A549 (cell line): ENCODE measurements at regions not wholly inside any gene's neighbourhood (a gene's known extent, or its start where the extent isn't known, plus 50 kb on each side); places are given as distances from the start of the nearest gene placed in this dataset.

Experiments used
- ATAC-seq, 2 experiments: fragments of 200-7000 bp in 1 of 2; fragments of >200 bp in 1 of 2; cut with Nextera tagmentation in 1 of 2; cut with Tn5 transposase in 1 of 2; 3 replicates each; pipeline versions ENCODE4 v1.8.0 to v1.9.1; 2018 to 2020; ENCODE audit warnings: mild to moderate bottlenecking in 1 of 2, moderate library complexity in 1 of 2
- CTCF ChIA-PET: fragments of 300-600 bp; sonication (Branson Sonifier 250); formaldehyde crosslinking; extraction: SDS; loops from one replicate; lab custom pipeline; 2021; ENCODE audit warnings: antibody characterized with exemption, inconsistent platforms; lab: Yijun Ruan, JAX
- POLR2A ChIA-PET: fragments of 350-600 bp; formaldehyde crosslinking; extraction: SDS; loops from one replicate; lab custom pipeline; 2021; ENCODE audit warnings: antibody characterized with exemption, inconsistent platforms; lab: Yijun Ruan, JAX
- DNase-seq, 2 experiments: peaks; one replicate each; pipeline versions ENCODE4 v3.0.0 to v3.0.0-alpha.2; 2011 to 2016; ENCODE audit warnings: low read depth in 1 of 2, low spot score in 1 of 2
- FAIRE-seq: peaks from 2 replicates; lab custom pipeline; 2011; peaks lifted over from hg19 to GRCh38; lab: Jason Lieb, UNC
- H3K27ac ChIP-seq, 2 experiments: fragments of >200 bp; sonication (Bioruptor Twin); formaldehyde crosslinking; 3 replicates each; pipeline ENCODE4 v1.5.1; 2016 to 2017
- H3K4me1 ChIP-seq: fragments of >200 bp; sonication (Bioruptor Twin); formaldehyde crosslinking; 3 replicates; pipeline ENCODE4 v1.6.1; 2016
- H3K4me2 ChIP-seq: fragments of >200 bp; sonication (Bioruptor Twin); formaldehyde crosslinking; 3 replicates; pipeline ENCODE4 v1.6.1; 2016
- H3K4me3 ChIP-seq: fragments of >200 bp; sonication (Bioruptor Twin); formaldehyde crosslinking; 3 replicates; pipeline ENCODE4 v1.5.1; 2016
- H3K9me3 ChIP-seq: fragments of >200 bp; sonication (Bioruptor Twin); formaldehyde crosslinking; 3 replicates; pipeline ENCODE4 v1.6.1; 2016
- ATOH8 ChIP-seq: fragments of 250-450 bp; sonication (Bioruptor Pico); IDR thresholded peaks from 2 replicates; pipeline ENCODE4 v1.5.0; 2020; ENCODE audit warnings: low read depth, mild to moderate bottlenecking, moderate library complexity
- CBX2 ChIP-seq: fragments of 200-600 bp; sonication (generic); IDR thresholded peaks from 2 replicates; pipeline ENCODE4 v1.6.1; 2016; ENCODE audit warnings: low read depth, mild to moderate bottlenecking, borderline replicate concordance
- CHD4 ChIP-seq: fragments of 200-600 bp; sonication (generic); IDR thresholded peaks from 2 replicates; pipeline ENCODE4 v1.6.1; 2016; ENCODE audit warnings: antibody characterized with exemption, mild to moderate bottlenecking, borderline replicate concordance
- E2F6 ChIP-seq: IDR thresholded peaks from 2 replicates; pipeline ENCODE4 v1.6.1; 2012; ENCODE audit warnings: low read depth, borderline replicate concordance
- EHF ChIP-seq: fragments of 250-450 bp; sonication (Bioruptor Pico); IDR thresholded peaks from 2 replicates; pipeline ENCODE4 v1.5.0; 2020; ENCODE audit warnings: mild to moderate bottlenecking
- EHMT2 ChIP-seq: fragments of 200-600 bp; sonication (generic); IDR thresholded peaks from 2 replicates; pipeline ENCODE4 v1.6.1; 2016; ENCODE audit warnings: antibody characterized with exemption, low read depth, mild to moderate bottlenecking, moderate library complexity
- ELK1 ChIP-seq: fragments of 150-350 bp; IDR thresholded peaks from 2 replicates; pipeline ENCODE4 v1.6.1; 2014; ENCODE audit warnings: low read depth, mild to moderate bottlenecking, low read length
- FOXS1 ChIP-seq: fragments of 250-450 bp; sonication (Bioruptor Pico); IDR thresholded peaks from 2 replicates; pipeline ENCODE4 v1.5.0; 2020; ENCODE audit warnings: mild to moderate bottlenecking, moderate library complexity
- HDAC2 ChIP-seq: fragments of 200-600 bp; sonication (generic); IDR thresholded peaks from 2 replicates; pipeline ENCODE4 v1.6.1; 2016
- HES2 ChIP-seq: fragments of >200 bp; sonication (Bioruptor Twin); formaldehyde crosslinking; IDR thresholded peaks from 2 replicates; pipeline ENCODE4 v1.6.1; 2016
- HOXB13 ChIP-seq: fragments of 250-450 bp; sonication (Bioruptor Pico); IDR thresholded peaks from 2 replicates; pipeline ENCODE4 v1.5.0; 2020; ENCODE audit warnings: low read depth, mild to moderate bottlenecking, moderate library complexity
- JUNB ChIP-seq: fragments of >200 bp; sonication (Bioruptor Twin); formaldehyde crosslinking; IDR thresholded peaks from 2 replicates; pipeline ENCODE4 v1.6.1; 2016
- KDM5A ChIP-seq: fragments of 200-600 bp; sonication (generic); IDR thresholded peaks from 2 replicates; pipeline ENCODE4 v1.6.1; 2016; ENCODE audit warnings: antibody characterized with exemption, mild to moderate bottlenecking
- MAFK ChIP-seq: fragments of 450-650 bp; IDR thresholded peaks from 2 replicates; pipeline ENCODE4 v1.6.1; 2014; ENCODE audit not compliant: partially characterized antibody
- MAZ ChIP-seq: fragments of 150-350 bp; IDR thresholded peaks from 2 replicates; pipeline ENCODE4 v1.6.1; 2014; ENCODE audit warnings: antibody characterized with exemption, low read depth, low read length, borderline replicate concordance
- MYC ChIP-seq: IDR thresholded peaks from 2 replicates; pipeline ENCODE4 v1.6.1; 2012; ENCODE audit warnings: mild to moderate bottlenecking, inconsistent platforms, low read length, improper control_type of control experiment, borderline replicate concordance
- NFE2L2 ChIP-seq: fragments of 150-350 bp; conservative IDR thresholded peaks from 2 replicates; pipeline ENCODE4 v1.6.1; 2014; ENCODE audit warnings: low read length
- NR3C1 ChIP-seq: fragments of >200 bp; sonication (Bioruptor Twin); formaldehyde crosslinking; IDR thresholded peaks from 3 replicates; pipeline ENCODE4 v1.6.1; 2017
- PBX3 ChIP-seq: IDR thresholded peaks from 2 replicates; pipeline ENCODE4 v1.6.1; 2012
- RCOR1 ChIP-seq: fragments of 150-350 bp; IDR thresholded peaks from 2 replicates; pipeline ENCODE4 v1.6.1; 2014; ENCODE audit warnings: antibody characterized with exemption, low read length, low read depth
- TFCP2L1 ChIP-seq: fragments of 250-450 bp; sonication (Bioruptor Pico); IDR thresholded peaks from 2 replicates; pipeline ENCODE4 v1.5.0; 2021; ENCODE audit warnings: mild to moderate bottlenecking
- TP53 ChIP-seq: fragments of 250-450 bp; sonication (Bioruptor Pico); IDR thresholded peaks from 2 replicates; pipeline ENCODE4 v1.5.0; 2021; ENCODE audit warnings: mild to moderate bottlenecking, moderate library complexity
- ZC3H11A ChIP-seq: fragments of 450-650 bp; IDR thresholded peaks from 2 replicates; pipeline ENCODE4 v1.6.1; 2014; ENCODE audit warnings: antibody characterized with exemption, mild to moderate bottlenecking
- WGBS: methylation state at CpG from one replicate; pipeline ENCODE4 v1.1.6; 2017; ENCODE audit errors: missing lambda C conversion rate; 5-methylcytosine and 5-hydroxymethylcytosine counted together

- FAIRE-seq (no peak), DNase-seq (no peak), ATAC-seq (no peak)
- H3K27ac ChIP-seq: no peak overlapping the region
- no peaks in the 10 kb centered on the region for H3K9me3 ChIP-seq
- ChIA-PET CTCF (interaction anchor here (1.6 kb wide), 1 partner anchor 10 kb away, joined by 4 read pairs; no protein-coding TSS in a partner anchor), POLR2A (no interaction called here)
- H3K4me2 ChIP-seq: no peak overlapping the region
- no peaks in the 10 kb centered on the region for H3K4me1 ChIP-seq
- TF ChIP-seq E2F6 (no peak), ELK1 (no peak), HOXB13 (CRISPR knock-in tag) (no peak), RCOR1 (no peak), TFCP2L1 (CRISPR knock-in tag) (no peak), NR3C1 (no peak), JUNB (no peak)
- WGBS: 63% methylated on average over 4 of the region's 4 CpGs
- no peak overlapping the region for H3K4me3 ChIP-seq
Observed at GRCh38 chr9:89887286-89887685, 282.5 kb downstream of the GADD45G start.

- Histone ChIP-seq H3K4me1 (no peaks in the 10 kb centered on the region), H3K4me2 (no peak overlapping the region), H3K27ac (no peak overlapping the region), H3K4me3 (no peak overlapping the region), H3K9me3 (no peaks in the 10 kb centered on the region)
- FAIRE-seq (no peak), DNase-seq (no peak), ATAC-seq (no peak)
- WGBS: 33% methylated on average over 2 of the region's 2 CpGs
- ChIA-PET POLR2A (no interaction called here), CTCF (no interaction called here)
- TF ChIP-seq FOXS1 (CRISPR knock-in tag): no peak
- TF ChIP-seq HOXB13 (CRISPR knock-in tag): no peak
- no peak for TF ChIP-seq RCOR1
- TF ChIP-seq MAZ: no peak
- no peak for TF ChIP-seq MYC
- TF ChIP-seq NR3C1: no peak
- no peak for TF ChIP-seq KDM5A
- TF ChIP-seq EHMT2: no peak
- no peak for TF ChIP-seq ZC3H11A
- TF ChIP-seq ATOH8 (CRISPR knock-in tag): no peak
Observed at GRCh38 chr9:89888233-89888632, 283.4 kb downstream of the GADD45G start.

GRCh38 chr9:89888677-89889076 lies 283.9 kb downstream of the GADD45G start:
- ChIA-PET CTCF (no interaction called here), POLR2A (no interaction called here)
- TF ChIP-seq TP53 (CRISPR knock-in tag) (no peak), MAFK (peak; percentile 14), NR3C1 (no peak)
- 40% methylated on average over 3 of the region's 3 CpGs for WGBS
- no peak for ATAC-seq
- no peak overlapping the region for H3K4me2 ChIP-seq
- no peak overlapping the region for H3K4me3 ChIP-seq
- no peaks in the 10 kb centered on the region for H3K4me1 ChIP-seq
- DNase-seq: no peak
- H3K27ac ChIP-seq: no peak overlapping the region
- no peak for FAIRE-seq
- no peaks in the 10 kb centered on the region for H3K9me3 ChIP-seq

- FAIRE-seq (no peak), DNase-seq (no peak), ATAC-seq (no peak)
- H3K4me1 ChIP-seq: no peaks in the 10 kb centered on the region
- ChIA-PET CTCF (no interaction called here), POLR2A (no interaction called here)
- no peak overlapping the region for H3K27ac ChIP-seq
- no peak overlapping the region for H3K4me3 ChIP-seq
- H3K4me2 ChIP-seq: no peak overlapping the region
- TF ChIP-seq ZC3H11A (no peak), MYC (no peak), CHD4 (no peak), EHF (CRISPR knock-in tag) (no peak), NFE2L2 (no peak), HES2 (no peak), CBX2 (no peak), PBX3 (no peak), JUNB (no peak), ELK1 (no peak), E2F6 (no peak), HDAC2 (no peak)
- no peaks in the 10 kb centered on the region for H3K9me3 ChIP-seq
- WGBS: 57% methylated on average over 5 of the region's 5 CpGs
Observed at GRCh38 chr9:89889865-89890264, 285.1 kb downstream of the GADD45G start.
